GM18951 (cell line): ENCODE measurements at regions not wholly inside any gene's neighbourhood (a gene's known extent, or its start where the extent isn't known, plus 50 kb on each side); places are given as distances from the start of the nearest gene placed in this dataset.
"Not testable (repeated sequence)": the region's sequence is repeated elsewhere in the genome, so short reads cannot be mapped to it uniquely, and the experiment has no call there.

Experiments used
- POLR2A ChIP-seq: IDR thresholded peaks from 4 replicates; pipeline ENCODE4 v1.6.1; 2011; ENCODE audit warnings: mild to moderate bottlenecking; ENCODE audit not compliant: insufficient read length, insufficient read depth; ENCODE audit errors: extremely low read depth
- in situ Hi-C: fragments of 300-500 bp; cut with MboI; formaldehyde crosslinking; loops from one replicate; pipeline ENCODE4 v1.12.0; 2022; ENCODE audit warnings: low sequenced_read_pairs, mixed read lengths, inconsistent platforms; ENCODE audit not compliant: unreplicated experiment

GRCh38 chr5:42235241-42235640 is 188.0 kb upstream of the GHR start:
- in situ Hi-C loops: no loop called here
- no peak for TF ChIP-seq POLR2A

GRCh38 chr5:42235837-42236236 is 187.4 kb upstream of the GHR start:
- no peak for TF ChIP-seq POLR2A
- in situ Hi-C loops: no loop called here

GRCh38 chr5:42241636-42242035 is 181.6 kb upstream of the GHR start:
- TF ChIP-seq POLR2A: no peak
- in situ Hi-C loops: no loop called here

- TF ChIP-seq POLR2A: no peak
- in situ Hi-C loops: no loop called here
These were observed 181.0 kb upstream of the GHR start for GRCh38 chr5:42242210-42242609.

GRCh38 chr5:42242881-42243485 is 180.3 kb upstream of the GHR start:
- in situ Hi-C loops: no loop called here
- TF ChIP-seq POLR2A: no peak

- TF ChIP-seq POLR2A: no peak
- in situ Hi-C loops: no loop called here
These were observed 170.9 kb upstream of the GHR start for GRCh38 chr5:42252306-42252705.

GRCh38 chr5:42259914-42260313 is 163.3 kb upstream of the GHR start:
- in situ Hi-C loops: not testable (repeated sequence)

GRCh38 chr5:42267091-42267490 is 156.1 kb upstream of the GHR start:
- in situ Hi-C loops: no loop called here
- TF ChIP-seq POLR2A: no peak

- in situ Hi-C loops: not testable (repeated sequence)
These were observed 155.1 kb upstream of the GHR start for GRCh38 chr5:42268170-42268569.

GRCh38 chr5:42268630-42269029 is 154.6 kb upstream of the GHR start:
- no peak for TF ChIP-seq POLR2A
- in situ Hi-C loops: no loop called here

- no peak for TF ChIP-seq POLR2A
- in situ Hi-C loops: no loop called here
These were observed 152.5 kb upstream of the GHR start for GRCh38 chr5:42270771-42271170.

GRCh38 chr5:42274913-42275312 is 148.3 kb upstream of the GHR start:
- in situ Hi-C loops: no loop called here
- TF ChIP-seq POLR2A: no peak

- in situ Hi-C loops: no loop called here
- TF ChIP-seq POLR2A: no peak
These were observed 145.9 kb upstream of the GHR start for GRCh38 chr5:42277293-42277692.

GRCh38 chr5:42284584-42284983 is 138.7 kb upstream of the GHR start:
- in situ Hi-C loops: no loop called here
- no peak for TF ChIP-seq POLR2A

GRCh38 chr5:42285230-42285629 is 138.0 kb upstream of the GHR start:
- in situ Hi-C loops: no loop called here
- TF ChIP-seq POLR2A: no peak
